HG02759 (cell line): ENCODE measurements at regions not wholly inside any gene's neighbourhood (a gene's known extent, or its start where the extent isn't known, plus 50 kb on each side); places are given as distances from the start of the nearest gene placed in this dataset.
"Not testable (repeated sequence)": the region's sequence is repeated elsewhere in the genome, so short reads cannot be mapped to it uniquely, and the experiment has no call there.

Experiments
- ATAC-seq: cut with Tn5 transposase; IDR thresholded peaks from one replicate; pipeline ENCODE4 v1.9.1; 2021; ENCODE audit warnings: mild to moderate bottlenecking, moderate library complexity; ENCODE audit not compliant: unreplicated experiment

DNA sequence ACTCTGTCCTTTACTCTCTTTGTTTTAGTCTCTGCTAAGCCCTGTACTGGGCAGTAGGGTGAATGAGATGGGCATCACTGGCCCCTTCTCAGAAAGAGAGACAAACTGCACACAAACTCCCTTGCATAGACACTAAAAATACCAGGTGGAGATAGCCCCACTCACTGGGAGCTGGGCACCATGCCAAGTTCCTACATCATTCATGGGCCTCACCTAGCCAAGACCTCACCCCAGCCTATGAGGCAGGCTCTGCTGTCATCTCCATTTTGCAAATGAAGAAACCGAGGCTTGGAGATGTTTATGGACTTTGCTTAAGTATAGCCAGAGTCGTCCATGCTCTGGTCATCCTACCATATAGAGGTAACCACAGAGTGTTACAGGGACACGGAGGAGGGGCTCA is 499.8 kb upstream of the CDH11 start:
- ATAC-seq, result no peak

GRCh38 chr16:65619606-65620005 is 497.7 kb upstream of the CDH11 start:
- no peak for ATAC-seq

GRCh38 chr16:65618931-65619330 is 497.1 kb upstream of the CDH11 start:
- ATAC-seq, result no peak

- ATAC-seq, result no peak
Measured at GRCh38 chr16:65618333-65618732, 496.5 kb upstream of the CDH11 start.

- no peak for ATAC-seq
Measured at GRCh38 chr16:65617421-65617820, 495.6 kb upstream of the CDH11 start.

DNA sequence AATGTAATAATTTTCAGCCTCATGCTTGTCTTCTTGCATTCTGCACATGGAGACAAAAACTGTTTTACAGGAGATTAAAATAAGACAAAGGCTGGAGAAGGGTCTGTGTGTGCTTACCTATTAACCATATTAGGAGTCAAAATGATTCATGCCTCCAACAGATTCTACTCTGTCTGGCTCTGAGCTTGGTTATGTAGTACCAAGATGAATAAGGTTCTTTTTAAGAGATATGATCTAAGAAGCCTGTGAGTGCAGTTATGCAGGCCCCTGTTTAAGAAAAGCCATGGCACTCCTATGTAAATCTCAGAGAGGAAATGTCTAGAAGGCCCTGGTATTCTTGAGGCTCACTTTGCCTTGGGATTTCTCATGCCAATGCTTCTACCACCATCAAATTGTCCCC is 486.6 kb upstream of the CDH11 start:
- ATAC-seq, result no peak

DNA sequence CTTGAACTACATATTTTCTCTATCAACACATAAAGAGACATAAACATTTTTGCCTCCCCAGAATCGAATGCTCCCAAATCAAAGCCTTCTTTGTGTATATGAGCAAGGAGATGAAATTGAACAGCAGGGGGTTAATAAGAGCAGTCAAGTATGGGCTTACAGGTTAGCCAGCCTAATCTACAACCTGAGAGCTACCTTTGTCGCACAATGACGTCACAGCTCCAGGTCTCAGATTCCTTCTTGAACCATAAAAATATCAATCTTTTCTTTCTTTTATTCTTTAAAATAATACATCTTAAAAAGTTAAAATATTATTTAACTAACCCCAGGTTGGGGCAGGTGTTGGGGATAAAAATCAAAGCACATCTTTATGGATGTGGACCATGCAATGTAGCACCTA is 482.9 kb upstream of the CDH11 start:
- ATAC-seq, result no peak

- no peak for ATAC-seq
Measured at GRCh38 chr16:65601781-65602180, 479.9 kb upstream of the CDH11 start.

GRCh38 chr16:65600629-65601028 is 478.8 kb upstream of the CDH11 start:
- ATAC-seq, result no peak

DNA sequence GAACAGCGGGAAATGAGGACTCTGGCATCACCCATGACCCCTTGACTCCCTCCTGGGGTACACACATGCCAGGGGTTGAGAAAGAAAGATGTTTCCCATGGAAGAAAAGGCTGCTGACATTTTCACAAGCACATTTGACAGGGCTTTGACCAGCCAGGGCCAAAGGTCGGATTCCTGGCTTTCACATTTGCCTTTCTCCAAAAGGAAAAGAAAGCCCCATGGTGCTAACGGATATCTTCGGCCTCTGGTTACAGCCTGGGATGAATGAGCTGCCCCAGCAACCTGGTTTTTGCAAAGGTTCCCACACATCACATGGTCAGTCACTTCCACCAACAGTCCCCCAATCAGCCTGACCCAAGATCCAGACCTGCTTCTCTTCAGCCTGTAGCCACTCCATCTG is 478.2 kb upstream of the CDH11 start:
- no peak for ATAC-seq

- ATAC-seq, result no peak
Measured at GRCh38 chr16:65598621-65599020, 476.8 kb upstream of the CDH11 start.

DNA sequence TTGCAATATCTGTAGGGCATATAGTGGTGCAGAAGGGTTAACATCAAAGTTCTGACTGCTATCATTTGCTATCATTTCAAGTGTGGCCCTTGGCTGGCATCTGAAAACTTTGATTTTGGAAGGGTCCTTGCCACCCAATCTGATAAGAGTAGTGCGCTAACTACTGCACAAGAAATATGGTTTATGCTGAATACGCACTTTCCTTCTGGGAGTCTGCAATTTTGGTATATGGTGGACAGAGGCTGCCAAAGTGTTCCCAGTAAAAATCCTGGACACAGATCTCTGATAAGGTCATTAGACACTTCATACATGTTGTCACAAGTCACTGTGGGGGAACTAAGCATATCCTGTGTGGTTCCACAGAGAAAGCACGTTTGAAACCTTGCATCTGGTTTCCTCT is 461.6 kb upstream of the CDH11 start:
- ATAC-seq, result no peak

GRCh38 chr16:65579050-65579449 is 457.2 kb upstream of the CDH11 start:
- ATAC-seq, result no peak

DNA sequence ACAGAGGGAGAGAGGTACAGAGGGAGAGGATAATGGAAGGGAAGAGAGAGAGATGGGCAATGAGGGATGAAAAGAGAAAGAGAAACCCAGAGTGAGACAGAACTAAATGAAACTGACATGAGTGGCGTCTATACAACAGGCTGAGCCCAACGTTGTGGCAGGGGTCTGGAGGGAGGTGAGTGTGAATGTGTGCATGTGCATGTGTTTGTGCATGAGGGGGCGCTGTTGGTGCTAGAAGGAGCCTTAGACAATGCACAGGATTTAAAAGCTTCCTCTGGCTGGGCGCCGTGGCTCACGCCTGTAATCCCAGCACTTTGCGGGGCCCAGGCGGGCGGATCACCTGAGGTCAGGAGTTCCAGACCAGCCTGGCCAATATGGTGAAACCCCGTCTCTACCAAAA is 454.8 kb upstream of the CDH11 start:
- no peak for ATAC-seq

GRCh38 chr16:65576139-65576538 is 454.3 kb upstream of the CDH11 start:
- ATAC-seq, result no peak

- no peak for ATAC-seq
Measured at GRCh38 chr16:65574326-65574966, 452.6 kb upstream of the CDH11 start.

DNA sequence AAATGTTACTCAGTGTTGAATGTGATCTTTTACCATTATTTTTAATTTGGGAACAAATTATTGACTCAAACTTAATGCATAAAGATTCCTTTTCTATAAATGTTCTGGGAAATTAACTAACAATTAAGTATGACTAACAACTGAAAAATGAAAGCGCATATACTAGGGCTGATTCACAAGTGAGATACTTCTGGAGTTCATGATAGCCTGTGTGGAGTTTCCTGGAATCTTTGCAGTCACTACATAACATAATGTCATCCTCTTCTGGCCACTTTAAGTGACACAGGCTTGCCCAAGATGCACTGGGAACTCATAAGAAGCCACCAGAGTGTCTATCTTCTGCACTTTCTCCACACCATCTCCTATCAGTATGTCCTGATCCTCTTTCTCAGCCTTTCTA is 450.3 kb upstream of the CDH11 start:
- ATAC-seq, result no peak

DNA sequence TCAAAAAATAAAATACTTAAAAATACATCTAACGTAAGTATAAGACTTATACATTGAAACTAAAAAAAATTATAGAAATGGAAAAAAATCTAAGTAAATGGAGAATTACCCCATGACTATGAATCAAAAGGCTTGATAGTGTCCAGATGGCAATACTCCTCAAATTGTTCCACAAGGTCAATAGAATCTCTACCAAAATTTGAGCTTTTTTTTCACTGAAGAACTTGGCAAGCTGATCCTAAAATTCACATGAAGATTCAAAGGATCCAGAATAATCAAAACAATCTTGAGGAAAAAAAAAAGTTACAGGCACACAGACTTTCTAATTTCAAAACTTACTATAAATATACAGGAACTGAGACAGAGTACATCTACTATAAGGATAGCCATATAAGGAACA is 448.4 kb upstream of the CDH11 start:
- no peak for ATAC-seq

- no peak for ATAC-seq
Measured at GRCh38 chr16:65559846-65560245, 438.0 kb upstream of the CDH11 start.

- not testable (repeated sequence) for ATAC-seq
Measured at GRCh38 chr16:65549689-65550088, 427.8 kb upstream of the CDH11 start.

- ATAC-seq, result no peak
Measured at GRCh38 chr16:65548470-65548869, 426.6 kb upstream of the CDH11 start.

DNA sequence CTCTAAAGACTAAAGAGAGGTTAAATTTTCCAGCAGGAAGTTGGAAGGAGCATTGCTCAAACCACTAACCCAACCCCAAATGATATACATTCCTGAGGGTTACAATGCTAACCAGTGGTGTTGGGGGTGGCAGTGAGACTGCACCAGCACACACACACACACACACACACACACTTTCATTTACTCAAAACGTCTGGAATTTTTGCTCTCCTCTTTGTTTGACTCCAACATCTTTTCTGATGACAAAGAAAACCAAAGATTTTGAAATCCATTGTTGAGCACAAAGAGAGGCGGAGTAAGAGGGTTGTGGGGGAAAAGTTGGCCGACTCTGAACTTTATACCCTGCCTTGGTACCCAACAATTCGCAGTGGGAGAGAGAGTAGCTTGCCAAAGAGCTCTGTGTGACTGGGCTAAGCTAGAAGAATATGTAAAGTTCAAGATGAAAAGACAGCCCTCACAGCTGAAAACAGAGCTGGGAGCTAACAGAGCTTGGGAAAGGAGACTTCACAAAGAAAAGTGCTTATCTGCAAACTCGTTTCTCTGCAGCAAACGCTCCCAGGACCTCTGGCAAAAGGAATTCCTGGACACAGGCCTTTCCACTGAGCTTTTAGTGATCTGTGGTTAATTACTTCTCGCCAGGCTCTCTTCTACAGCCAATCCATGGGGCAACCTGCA is 426.0 kb upstream of the CDH11 start:
- no peak for ATAC-seq

- ATAC-seq, result no peak
Measured at GRCh38 chr16:65546353-65546791, 424.5 kb upstream of the CDH11 start.
